GM23248 (cell line): ENCODE measurements at regions not wholly inside any gene's neighbourhood (a gene's known extent, or its start where the extent isn't known, plus 50 kb on each side); places are given as distances from the start of the nearest gene placed in this dataset.

Source experiments
- EZH2 ChIP-seq: fragments of 200-600 bp; sonication (generic); IDR thresholded peaks from 2 replicates; pipeline ENCODE4 v1.6.1; 2018; ENCODE audit warnings: antibody characterized with exemption, mild to moderate bottlenecking; ENCODE audit not compliant: insufficient read depth, poor library complexity, severe bottlenecking
- EZH2phosphoT487 ChIP-seq: fragments of 200-600 bp; sonication (generic); IDR thresholded peaks from 2 replicates; pipeline ENCODE4 v1.6.1; 2018; ENCODE audit warnings: antibody characterized with exemption, moderate library complexity, mild to moderate bottlenecking, low read depth; ENCODE audit not compliant: insufficient read depth

DNA sequence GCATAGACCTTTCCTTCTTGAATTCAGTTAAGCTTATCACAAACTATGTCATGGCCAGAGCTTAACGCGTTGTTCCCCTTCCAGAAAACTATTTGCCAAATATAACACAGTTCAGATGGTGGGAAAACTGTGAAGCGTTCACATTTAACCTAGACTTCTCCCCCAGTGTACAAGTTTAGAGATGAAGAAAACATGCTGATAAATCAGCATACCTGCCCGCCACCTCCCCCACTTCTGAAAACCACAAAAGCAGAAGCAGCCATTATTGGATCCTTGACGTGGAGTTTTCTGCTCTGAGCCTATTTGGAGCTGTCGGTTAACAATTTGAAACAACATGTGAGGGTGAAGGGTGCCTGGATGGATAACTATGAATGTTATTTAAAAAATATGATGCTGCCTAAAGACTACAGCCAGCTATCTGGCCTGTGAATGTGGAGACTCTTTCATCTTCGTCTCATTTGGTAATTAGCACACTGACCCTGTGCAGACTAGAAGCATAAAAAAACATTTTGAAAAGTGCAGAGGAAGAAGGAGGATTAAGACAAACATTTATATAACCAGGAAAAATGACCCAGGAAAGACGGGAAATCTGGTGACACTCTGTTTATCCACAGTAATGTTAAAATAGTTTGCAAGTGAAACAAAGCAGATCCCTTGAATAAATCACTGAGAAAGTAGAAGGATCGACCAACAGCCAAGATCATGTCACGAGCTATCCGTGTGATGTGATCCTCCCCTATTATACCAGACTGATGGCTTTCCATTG is 408.2 kb downstream of the AEBP2 start:
- no peak for TF ChIP-seq EZH2
- no peak for TF ChIP-seq EZH2phosphoT487
